Tibial artery (tissue), 4 donors: ENCODE measurements at regions not wholly inside any gene's neighbourhood (a gene's known extent, or its start where the extent isn't known, plus 50 kb on each side); places are given as distances from the start of the nearest gene placed in this dataset.
"Not testable (repeated sequence)": the region's sequence is repeated elsewhere in the genome, so short reads cannot be mapped to it uniquely, and the experiment has no call there.

Experiments used
- DNase-seq, 2 donors: peaks; one replicate each; pipeline ENCODE4 v3.0.0-alpha.2; 2019
- H3K27ac ChIP-seq, 2 donors: fragments of 200-600 bp; sonication (generic) in 1 of 2; 1 replicate in 1 of 2; 2 replicates in 1 of 2; pipeline ENCODE4 v1.5.1; 2018 to 2019; ENCODE audit warnings: mild to moderate bottlenecking in 1 of 2
- H3K27me3 ChIP-seq, 2 donors: fragments of 200-600 bp; sonication (generic) in 1 of 2; one replicate each; pipeline versions ENCODE4 v1.5.1 to v1.6.0; 2016 to 2019
- H3K36me3 ChIP-seq, 3 donors: fragments of 200-600 bp; sonication (generic) in 2 of 3; one replicate each; pipeline ENCODE4 v1.5.1; 2016 to 2019; ENCODE audit warnings: mild to moderate bottlenecking in 2 of 3
- H3K4me1 ChIP-seq, 4 donors: fragments of 200-600 bp; sonication (generic) in 2 of 4; 1 replicate in 3 of 4; 2 replicates in 1 of 4; pipeline ENCODE4 v1.5.1; 2016 to 2019
- H3K4me3 ChIP-seq, 2 donors: fragments of 200-600 bp; sonication (generic) in 1 of 2; 1 replicate in 1 of 2; 2 replicates in 1 of 2; pipeline ENCODE4 v1.5.1; 2018 to 2019; ENCODE audit warnings: mild to moderate bottlenecking in 2 of 2
- H3K9me3 ChIP-seq, 3 donors: fragments of 200-600 bp; sonication (generic) in 1 of 3; one replicate each; pipeline ENCODE4 v1.5.1; 2016 to 2019
- intact Hi-C: fragments of 100-400 bp; cut with DNase I; formaldehyde crosslinking; loops from one replicate; pipeline ENCODE4 v1.15.0; 2023; ENCODE audit warnings: low total_unique reads
- TF ChIP-seq, protein P1 (sequence below), 2 experiments: fragments of 200-600 bp in 1 of 2; fragments of 450-650 bp in 1 of 2; IDR thresholded peaks; one replicate each; pipeline ENCODE4 v1.5.1; 2017 to 2019; ENCODE audit warnings: antibody characterized with exemption in 2 of 2, mild to moderate bottlenecking in 1 of 2, moderate library complexity in 1 of 2

DNA sequence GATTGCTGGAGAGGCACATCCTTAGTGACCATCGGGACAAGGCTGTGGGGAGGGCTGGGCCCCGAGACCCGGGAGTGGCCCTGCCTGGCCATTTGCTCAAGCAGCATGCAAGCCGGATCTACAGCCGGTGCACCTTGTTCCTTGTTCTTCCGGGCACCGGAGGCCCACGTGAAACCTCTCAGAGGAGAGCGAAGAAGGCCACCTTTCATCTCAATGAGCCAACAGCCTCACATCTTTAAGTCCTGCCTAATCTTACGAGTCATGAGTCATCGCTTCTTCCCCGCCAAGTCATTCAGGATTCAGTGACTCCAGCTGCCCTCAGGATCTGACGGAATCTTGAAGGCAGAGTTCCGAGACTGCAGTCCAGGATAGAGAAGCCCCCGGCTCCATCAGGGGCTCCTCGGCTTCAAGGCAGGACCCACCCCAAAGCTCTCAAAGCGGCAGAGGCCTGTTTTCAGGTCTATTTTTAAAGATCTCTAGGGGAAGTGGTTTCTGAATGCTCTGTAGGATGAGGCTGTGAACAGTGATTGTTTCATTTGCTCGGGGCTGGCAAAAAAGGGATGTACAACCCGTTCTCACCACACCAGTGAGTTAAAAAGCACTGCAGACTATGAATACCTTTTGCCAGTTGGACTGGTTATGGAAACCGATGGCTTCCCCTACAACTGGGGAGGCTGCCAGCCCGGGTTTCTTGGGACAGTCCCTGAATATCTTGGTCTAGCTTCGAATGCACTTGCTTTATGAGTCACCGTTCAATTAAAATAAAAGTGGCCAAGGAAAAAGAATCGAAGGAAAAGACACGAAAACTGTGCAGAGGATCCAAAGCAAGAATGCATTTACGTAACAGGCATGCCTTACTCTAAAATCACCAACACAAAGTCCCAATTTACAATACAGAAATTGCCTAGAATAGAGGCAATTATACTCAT is 57.2 kb upstream of the ECHDC3 start:
- TF ChIP-seq, protein P1, sequence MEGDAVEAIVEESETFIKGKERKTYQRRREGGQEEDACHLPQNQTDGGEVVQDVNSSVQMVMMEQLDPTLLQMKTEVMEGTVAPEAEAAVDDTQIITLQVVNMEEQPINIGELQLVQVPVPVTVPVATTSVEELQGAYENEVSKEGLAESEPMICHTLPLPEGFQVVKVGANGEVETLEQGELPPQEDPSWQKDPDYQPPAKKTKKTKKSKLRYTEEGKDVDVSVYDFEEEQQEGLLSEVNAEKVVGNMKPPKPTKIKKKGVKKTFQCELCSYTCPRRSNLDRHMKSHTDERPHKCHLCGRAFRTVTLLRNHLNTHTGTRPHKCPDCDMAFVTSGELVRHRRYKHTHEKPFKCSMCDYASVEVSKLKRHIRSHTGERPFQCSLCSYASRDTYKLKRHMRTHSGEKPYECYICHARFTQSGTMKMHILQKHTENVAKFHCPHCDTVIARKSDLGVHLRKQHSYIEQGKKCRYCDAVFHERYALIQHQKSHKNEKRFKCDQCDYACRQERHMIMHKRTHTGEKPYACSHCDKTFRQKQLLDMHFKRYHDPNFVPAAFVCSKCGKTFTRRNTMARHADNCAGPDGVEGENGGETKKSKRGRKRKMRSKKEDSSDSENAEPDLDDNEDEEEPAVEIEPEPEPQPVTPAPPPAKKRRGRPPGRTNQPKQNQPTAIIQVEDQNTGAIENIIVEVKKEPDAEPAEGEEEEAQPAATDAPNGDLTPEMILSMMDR (IDR thresholded peaks at IDR 0.05) = no peak
- peak overlapping the region; percentile 16 to 61 for H3K27ac ChIP-seq
- H3K4me1 ChIP-seq = peaks cover 0 to 19% (median 7%) of the 10 kb centered on the region in 4 donors
- DNase-seq = peak; percentile 78 to 81
- H3K4me3 ChIP-seq = peak overlapping the region; percentile 17 to 42
- no peaks in the 10 kb centered on the region for H3K9me3 ChIP-seq
- intact Hi-C loops = no loop called here
- H3K36me3 ChIP-seq = no peaks in the 10 kb centered on the region
- H3K27me3 ChIP-seq = peaks cover 0 to 7% of the 10 kb centered on the region in 2 donors

DNA sequence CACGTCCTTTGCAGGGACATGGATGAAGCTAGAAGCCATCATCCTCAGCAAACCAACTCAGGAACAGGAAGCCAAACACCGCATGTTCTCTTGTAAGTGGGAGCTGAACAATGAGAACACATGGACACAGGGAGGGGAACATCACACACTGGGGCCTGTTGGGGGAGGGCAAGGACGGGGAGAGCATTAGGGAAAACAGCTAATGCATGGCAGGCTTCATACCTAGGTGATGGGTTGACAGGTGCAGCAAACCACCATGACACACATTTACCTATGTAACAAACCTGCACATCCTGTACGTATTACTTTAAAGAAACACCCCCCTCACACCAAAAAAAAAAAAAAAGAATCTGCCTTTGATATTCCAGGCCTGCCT is 57.9 kb upstream of the ECHDC3 start:
- peaks cover 0 to 19% (median 7%) of the 10 kb centered on the region in 4 donors for H3K4me1 ChIP-seq
- DNase-seq, H3K27me3 ChIP-seq, intact Hi-C loops, H3K36me3 ChIP-seq, H3K27ac ChIP-seq, H3K9me3 ChIP-seq, H3K4me3 ChIP-seq: not testable (repeated sequence)

GRCh38 chr10:11683529-11684320 is 58.5 kb upstream of the ECHDC3 start:
- no peak overlapping the region for H3K4me3 ChIP-seq
- H3K36me3 ChIP-seq = no peaks in the 10 kb centered on the region
- TF ChIP-seq, protein P1 (IDR thresholded peaks at IDR 0.05) = no peak
- no peaks in the 10 kb centered on the region for H3K9me3 ChIP-seq
- H3K27ac ChIP-seq = no peak overlapping the region
- DNase-seq = no peak
- intact Hi-C loops = no loop called here
- H3K4me1 ChIP-seq = peaks cover 0 to 19% (median 7%) of the 10 kb centered on the region in 4 donors
- peaks cover 0 to 8% of the 10 kb centered on the region in 2 donors for H3K27me3 ChIP-seq

GRCh38 chr10:11682851-11683250 is 59.3 kb upstream of the ECHDC3 start:
- Histone ChIP-seq H3K4me1 (peaks cover 0 to 19% (median 7%) of the 10 kb centered on the region in 4 donors), H3K4me3 (no peak overlapping the region), H3K27ac (no peak overlapping the region), H3K9me3 (no peaks in the 10 kb centered on the region), H3K27me3 (peaks cover 0 to 8% of the 10 kb centered on the region in 2 donors), H3K36me3 (no peaks in the 10 kb centered on the region)
- no peak for DNase-seq
- TF ChIP-seq, protein P1 (IDR thresholded peaks at IDR 0.05) = no peak
- intact Hi-C loops = no loop called here

DNA sequence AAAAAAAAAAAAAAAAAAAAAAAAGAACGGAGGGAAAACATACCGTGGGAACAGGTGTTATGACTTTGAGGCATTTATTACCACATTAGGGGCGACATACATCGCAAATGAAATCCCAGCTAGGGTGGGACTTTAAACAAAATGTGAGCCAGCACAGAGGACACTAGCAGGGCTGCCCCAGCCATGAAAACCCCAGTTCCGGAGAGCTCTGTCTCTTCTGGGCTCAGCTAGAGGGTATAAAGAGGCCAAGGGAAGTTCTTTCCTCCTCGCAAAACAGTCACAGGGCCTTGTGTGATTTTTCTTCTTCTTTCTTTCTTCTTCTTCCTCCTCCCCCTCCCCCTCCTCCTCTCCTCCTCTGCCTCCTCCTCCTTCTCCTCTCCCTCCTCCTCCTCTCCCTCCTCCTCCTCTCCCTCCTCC is 59.9 kb upstream of the ECHDC3 start:
- H3K4me1 ChIP-seq = peaks cover 0 to 19% (median 7%) of the 10 kb centered on the region in 4 donors
- H3K4me3 ChIP-seq = no peak overlapping the region
- H3K27me3 ChIP-seq = peaks cover 0 to 11% of the 10 kb centered on the region in 2 donors
- no peak for DNase-seq
- intact Hi-C loops = no loop called here
- no peaks in the 10 kb centered on the region for H3K9me3 ChIP-seq
- no peaks in the 10 kb centered on the region for H3K36me3 ChIP-seq
- no peak overlapping the region for H3K27ac ChIP-seq
- TF ChIP-seq, protein P1 (IDR thresholded peaks at IDR 0.05) = no peak

DNA sequence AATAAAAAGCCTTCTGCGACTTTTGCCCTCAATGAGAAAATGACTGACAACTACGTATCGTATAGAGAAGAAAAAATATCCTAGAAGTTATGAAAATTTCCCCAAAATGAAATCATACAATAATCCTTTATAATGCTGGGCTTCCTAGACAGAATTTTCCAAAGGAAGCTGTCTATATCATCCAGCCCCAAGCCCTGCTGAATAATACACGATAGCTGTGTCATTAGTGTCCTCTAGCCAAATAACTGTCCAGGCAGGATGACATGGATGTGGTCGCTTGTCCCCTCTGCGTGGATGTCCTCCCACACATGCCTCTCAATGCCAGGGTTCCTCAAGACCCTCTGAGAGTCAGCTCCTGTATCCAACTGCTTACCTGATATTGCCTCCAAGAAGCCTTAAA is 61.7 kb upstream of the ECHDC3 start:
- intact Hi-C loops = no loop called here
- H3K4me3 ChIP-seq = no peak overlapping the region
- H3K36me3 ChIP-seq = no peaks in the 10 kb centered on the region
- TF ChIP-seq, protein P1 (IDR thresholded peaks at IDR 0.05) = no peak
- H3K27ac ChIP-seq = no peak overlapping the region
- no peaks in the 10 kb centered on the region for H3K9me3 ChIP-seq
- no peak for DNase-seq
- peaks cover 0 to 12% (median 5%) of the 10 kb centered on the region in 4 donors for H3K4me1 ChIP-seq
- peaks cover 0 to 11% of the 10 kb centered on the region in 2 donors for H3K27me3 ChIP-seq
